HFF-Myc (cell line): ENCODE measurements at regions not wholly inside any gene's neighbourhood (a gene's known extent, or its start where the extent isn't known, plus 50 kb on each side); places are given as distances from the start of the nearest gene placed in this dataset.

ENCODE experiments used
- DNase-seq: peaks from one replicate; pipeline ENCODE4 v3.0.0-alpha.2; 2011; ENCODE audit warnings: low read depth; ENCODE audit errors: extremely low read depth
- H3K4me3 ChIP-seq: replicated peaks from 2 replicates; pipeline ENCODE4 v1.5.1; 2011; ENCODE audit warnings: low read depth, mild to moderate bottlenecking, control low read depth, low read length
- TF ChIP-seq, protein P1 (sequence below): IDR thresholded peaks from 2 replicates; pipeline ENCODE4 v1.5.1; 2012; ENCODE audit warnings: mild to moderate bottlenecking, low read depth, low read length, control low read depth; ENCODE audit errors: missing control alignments

DNA sequence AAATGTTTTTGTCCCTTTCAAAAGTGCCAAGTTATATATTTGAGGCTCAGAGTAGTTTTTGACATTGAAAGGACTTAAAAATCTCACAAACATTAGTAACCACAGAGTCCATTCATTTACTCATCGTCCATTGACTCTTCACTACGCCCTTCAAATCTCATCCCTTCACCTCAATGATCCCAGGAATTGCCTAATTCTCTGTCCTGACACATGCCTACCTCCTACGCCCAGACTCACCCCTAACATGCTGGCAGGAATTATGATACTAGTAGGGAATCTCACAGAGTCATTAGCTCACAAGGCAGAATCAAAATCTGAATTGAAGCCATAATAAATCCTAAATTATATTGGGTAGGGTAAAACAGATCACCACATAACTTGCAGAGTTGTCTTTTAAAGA lies 410.1 kb downstream of the RAP2B start:
- no peak overlapping the region for H3K4me3 ChIP-seq
- TF ChIP-seq, protein P1, sequence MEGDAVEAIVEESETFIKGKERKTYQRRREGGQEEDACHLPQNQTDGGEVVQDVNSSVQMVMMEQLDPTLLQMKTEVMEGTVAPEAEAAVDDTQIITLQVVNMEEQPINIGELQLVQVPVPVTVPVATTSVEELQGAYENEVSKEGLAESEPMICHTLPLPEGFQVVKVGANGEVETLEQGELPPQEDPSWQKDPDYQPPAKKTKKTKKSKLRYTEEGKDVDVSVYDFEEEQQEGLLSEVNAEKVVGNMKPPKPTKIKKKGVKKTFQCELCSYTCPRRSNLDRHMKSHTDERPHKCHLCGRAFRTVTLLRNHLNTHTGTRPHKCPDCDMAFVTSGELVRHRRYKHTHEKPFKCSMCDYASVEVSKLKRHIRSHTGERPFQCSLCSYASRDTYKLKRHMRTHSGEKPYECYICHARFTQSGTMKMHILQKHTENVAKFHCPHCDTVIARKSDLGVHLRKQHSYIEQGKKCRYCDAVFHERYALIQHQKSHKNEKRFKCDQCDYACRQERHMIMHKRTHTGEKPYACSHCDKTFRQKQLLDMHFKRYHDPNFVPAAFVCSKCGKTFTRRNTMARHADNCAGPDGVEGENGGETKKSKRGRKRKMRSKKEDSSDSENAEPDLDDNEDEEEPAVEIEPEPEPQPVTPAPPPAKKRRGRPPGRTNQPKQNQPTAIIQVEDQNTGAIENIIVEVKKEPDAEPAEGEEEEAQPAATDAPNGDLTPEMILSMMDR = no peak
- no peak for DNase-seq

- TF ChIP-seq, protein P1 = no peak
- DNase-seq = no peak
Measured at GRCh38 chr3:153572654-153573053, 410.6 kb downstream of the RAP2B start.

DNA sequence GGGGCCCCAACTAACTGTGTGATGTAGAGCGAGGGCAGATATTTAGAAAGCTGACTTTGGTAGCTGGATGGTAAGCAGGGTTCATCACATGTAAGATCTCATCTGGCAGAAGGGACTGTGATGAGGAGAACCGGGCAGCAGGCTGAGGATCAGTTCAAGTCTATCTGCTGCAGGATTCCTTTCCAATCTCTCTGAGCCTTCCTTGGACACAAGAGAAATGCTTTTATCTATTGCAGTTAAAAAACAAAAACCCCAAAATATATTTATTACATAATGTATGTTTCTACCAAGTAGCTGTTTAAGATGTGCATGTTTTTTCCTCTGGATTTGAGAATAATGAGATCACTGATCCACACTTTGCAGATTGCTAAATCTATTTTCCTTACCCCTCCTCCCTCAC lies 411.5 kb downstream of the RAP2B start:
- H3K4me3 ChIP-seq = no peak overlapping the region
- DNase-seq = no peak
- TF ChIP-seq, protein P1 = no peak

More at GRCh38 chr3:153572654-153573053, 410.6 kb downstream of the RAP2B start:
- H3K4me3 ChIP-seq = no peak overlapping the region

DNA sequence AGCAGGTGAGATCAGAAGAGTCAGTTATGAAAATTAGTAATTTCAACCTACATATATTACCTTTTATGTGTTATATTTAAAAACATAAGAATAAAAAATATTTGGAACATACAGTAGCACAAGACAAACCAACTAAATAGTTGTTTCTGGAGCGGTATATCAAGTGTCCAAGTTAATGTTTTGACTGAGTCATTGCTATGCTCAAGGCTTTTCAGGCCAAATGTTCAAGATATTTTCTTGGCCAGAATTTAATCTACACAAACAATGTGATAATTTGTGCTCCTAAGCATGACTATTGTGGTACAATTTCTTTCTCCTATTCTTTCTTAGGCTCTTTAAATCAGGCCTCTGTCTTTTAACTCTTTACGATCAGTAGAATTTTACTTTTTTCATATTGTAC lies 412.4 kb downstream of the RAP2B start:
- DNase-seq = no peak
- H3K4me3 ChIP-seq = no peak overlapping the region
- TF ChIP-seq, protein P1 = no peak

GRCh38 chr3:153577059-153577736 lies 415.2 kb downstream of the RAP2B start:
- TF ChIP-seq, protein P1 = no peak
- DNase-seq = no peak
- H3K4me3 ChIP-seq = no peak overlapping the region

DNA sequence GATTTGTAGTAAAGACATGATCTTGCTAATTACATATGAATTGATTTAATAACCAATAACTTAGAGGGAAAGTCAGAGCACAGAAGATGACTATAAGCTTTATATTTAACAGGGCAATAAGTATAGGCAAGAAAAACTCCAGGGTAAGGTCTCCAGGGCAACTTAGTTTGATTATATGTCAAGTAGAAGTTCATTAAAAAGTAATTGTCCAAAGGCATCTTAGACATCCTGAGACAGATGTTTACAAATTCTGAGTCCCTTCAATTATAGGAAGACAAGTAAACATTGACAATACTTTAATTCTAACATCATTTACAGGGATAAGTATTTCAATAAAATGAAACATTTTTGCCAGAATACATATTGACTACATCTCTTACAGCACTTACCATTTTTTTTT lies 416.0 kb downstream of the RAP2B start:
- no peak overlapping the region for H3K4me3 ChIP-seq
- no peak for DNase-seq
- TF ChIP-seq, protein P1 = no peak

DNA sequence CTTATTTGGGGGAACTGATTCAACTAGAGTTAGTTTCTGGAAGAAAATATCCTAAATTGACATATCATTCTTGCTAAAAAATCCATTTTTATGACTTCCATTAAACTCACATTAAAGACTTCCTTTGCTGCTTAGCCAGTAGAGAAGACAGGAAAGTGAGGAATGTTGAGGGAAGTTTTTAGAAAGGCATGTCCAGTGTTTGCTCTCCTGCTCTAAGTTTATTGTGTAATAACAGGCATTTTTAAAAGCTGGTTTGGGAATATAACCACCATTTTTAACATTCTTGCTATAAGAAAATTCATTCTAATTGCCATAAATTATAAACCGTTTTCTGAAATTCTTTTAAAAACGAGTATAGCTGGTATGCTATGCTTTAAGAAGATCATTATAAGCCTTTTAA lies 428.0 kb downstream of the RAP2B start:
- H3K4me3 ChIP-seq = no peak overlapping the region
- no peak for DNase-seq
- TF ChIP-seq, protein P1 = no peak
